Ishikawa (cell line): ENCODE measurements at regions not wholly inside any gene's neighbourhood (a gene's known extent, or its start where the extent isn't known, plus 50 kb on each side); places are given as distances from the start of the nearest gene placed in this dataset.

Experiments used
- CEBPB ChIP-seq: IDR thresholded peaks from 2 replicates; pipeline ENCODE4 v1.6.1; 2012
- CREB1 ChIP-seq: IDR thresholded peaks from 2 replicates; pipeline ENCODE4 v1.6.1; 2012; ENCODE audit warnings: low read depth
- EGR1 ChIP-seq: IDR thresholded peaks from 2 replicates; pipeline ENCODE4 v1.6.1; 2012
- EP300 ChIP-seq: IDR thresholded peaks from 2 replicates; pipeline ENCODE4 v1.6.1; 2012; ENCODE audit warnings: borderline replicate concordance
- FOXM1 ChIP-seq: IDR thresholded peaks from 2 replicates; pipeline ENCODE4 v1.6.1; 2012; ENCODE audit warnings: low read depth, borderline replicate concordance
- NFIC ChIP-seq: IDR thresholded peaks from 2 replicates; pipeline ENCODE4 v1.6.1; 2012
- RAD21 ChIP-seq: IDR thresholded peaks from 2 replicates; pipeline ENCODE4 v1.6.1; 2012; ENCODE audit warnings: low read depth
- TAF1 ChIP-seq: IDR thresholded peaks from 2 replicates; pipeline ENCODE4 v1.6.1; 2012; ENCODE audit warnings: low read depth, mild to moderate bottlenecking
- TCF12 ChIP-seq: IDR thresholded peaks from 2 replicates; pipeline ENCODE4 v1.6.1; 2012; ENCODE audit warnings: low read depth
- TEAD4 ChIP-seq: IDR thresholded peaks from 2 replicates; pipeline ENCODE4 v1.6.1; 2012
- YY1 ChIP-seq: IDR thresholded peaks from 2 replicates; pipeline ENCODE4 v1.6.1; 2012; ENCODE audit warnings: low read depth
- ZBTB7A ChIP-seq: IDR thresholded peaks from 2 replicates; pipeline ENCODE4 v1.6.1; 2012; ENCODE audit warnings: low read depth
- TF ChIP-seq, protein P1 (sequence below): IDR thresholded peaks from 2 replicates; pipeline ENCODE4 v1.6.1; 2012
- TF ChIP-seq, protein P2 (sequence below): IDR thresholded peaks from 2 replicates; pipeline ENCODE4 v1.6.1; 2012; ENCODE audit warnings: low read depth, mild to moderate bottlenecking
- TF ChIP-seq, protein P3 (sequence below): IDR thresholded peaks from 2 replicates; pipeline ENCODE4 v1.6.1; 2012

DNA sequence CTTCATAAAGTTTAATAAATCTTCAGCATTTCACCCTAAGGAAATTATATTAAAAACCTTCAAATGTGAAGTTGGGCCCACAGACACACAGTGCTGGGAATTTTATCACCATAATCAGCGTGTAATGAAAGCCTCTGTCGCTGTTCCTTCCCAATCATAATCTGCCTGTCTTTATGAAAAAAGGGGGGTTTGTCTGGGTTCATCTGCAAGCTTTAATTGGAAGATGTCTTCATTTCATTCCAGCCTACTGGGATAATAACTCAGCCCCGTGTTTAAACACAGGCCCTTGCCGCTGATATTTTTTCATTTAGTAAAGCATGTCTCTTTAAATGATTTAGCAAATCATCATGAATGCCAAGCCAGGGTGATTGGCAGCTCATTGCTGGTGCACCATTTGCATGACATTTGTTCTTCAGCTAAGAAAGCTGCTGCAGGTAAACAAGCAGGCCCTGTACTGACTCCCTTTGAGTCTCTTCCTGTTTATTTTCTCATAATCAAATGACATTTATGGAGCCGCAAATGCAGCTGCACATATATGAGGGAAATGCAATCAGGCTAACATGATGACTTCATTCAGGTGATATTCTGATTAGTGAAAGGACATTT is 362.9 kb upstream of the TLE4 start:
- no peak for TF ChIP-seq TEAD4
- TF ChIP-seq, protein P1, sequence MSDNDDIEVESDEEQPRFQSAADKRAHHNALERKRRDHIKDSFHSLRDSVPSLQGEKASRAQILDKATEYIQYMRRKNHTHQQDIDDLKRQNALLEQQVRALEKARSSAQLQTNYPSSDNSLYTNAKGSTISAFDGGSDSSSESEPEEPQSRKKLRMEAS, result no peak
- no peak for TF ChIP-seq YY1
- no peak for TF ChIP-seq TAF1
- TF ChIP-seq TCF12, result no peak
- TF ChIP-seq EP300, result no peak
- TF ChIP-seq, protein P2, sequence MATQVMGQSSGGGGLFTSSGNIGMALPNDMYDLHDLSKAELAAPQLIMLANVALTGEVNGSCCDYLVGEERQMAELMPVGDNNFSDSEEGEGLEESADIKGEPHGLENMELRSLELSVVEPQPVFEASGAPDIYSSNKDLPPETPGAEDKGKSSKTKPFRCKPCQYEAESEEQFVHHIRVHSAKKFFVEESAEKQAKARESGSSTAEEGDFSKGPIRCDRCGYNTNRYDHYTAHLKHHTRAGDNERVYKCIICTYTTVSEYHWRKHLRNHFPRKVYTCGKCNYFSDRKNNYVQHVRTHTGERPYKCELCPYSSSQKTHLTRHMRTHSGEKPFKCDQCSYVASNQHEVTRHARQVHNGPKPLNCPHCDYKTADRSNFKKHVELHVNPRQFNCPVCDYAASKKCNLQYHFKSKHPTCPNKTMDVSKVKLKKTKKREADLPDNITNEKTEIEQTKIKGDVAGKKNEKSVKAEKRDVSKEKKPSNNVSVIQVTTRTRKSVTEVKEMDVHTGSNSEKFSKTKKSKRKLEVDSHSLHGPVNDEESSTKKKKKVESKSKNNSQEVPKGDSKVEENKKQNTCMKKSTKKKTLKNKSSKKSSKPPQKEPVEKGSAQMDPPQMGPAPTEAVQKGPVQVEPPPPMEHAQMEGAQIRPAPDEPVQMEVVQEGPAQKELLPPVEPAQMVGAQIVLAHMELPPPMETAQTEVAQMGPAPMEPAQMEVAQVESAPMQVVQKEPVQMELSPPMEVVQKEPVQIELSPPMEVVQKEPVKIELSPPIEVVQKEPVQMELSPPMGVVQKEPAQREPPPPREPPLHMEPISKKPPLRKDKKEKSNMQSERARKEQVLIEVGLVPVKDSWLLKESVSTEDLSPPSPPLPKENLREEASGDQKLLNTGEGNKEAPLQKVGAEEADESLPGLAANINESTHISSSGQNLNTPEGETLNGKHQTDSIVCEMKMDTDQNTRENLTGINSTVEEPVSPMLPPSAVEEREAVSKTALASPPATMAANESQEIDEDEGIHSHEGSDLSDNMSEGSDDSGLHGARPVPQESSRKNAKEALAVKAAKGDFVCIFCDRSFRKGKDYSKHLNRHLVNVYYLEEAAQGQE, result no peak

DNA sequence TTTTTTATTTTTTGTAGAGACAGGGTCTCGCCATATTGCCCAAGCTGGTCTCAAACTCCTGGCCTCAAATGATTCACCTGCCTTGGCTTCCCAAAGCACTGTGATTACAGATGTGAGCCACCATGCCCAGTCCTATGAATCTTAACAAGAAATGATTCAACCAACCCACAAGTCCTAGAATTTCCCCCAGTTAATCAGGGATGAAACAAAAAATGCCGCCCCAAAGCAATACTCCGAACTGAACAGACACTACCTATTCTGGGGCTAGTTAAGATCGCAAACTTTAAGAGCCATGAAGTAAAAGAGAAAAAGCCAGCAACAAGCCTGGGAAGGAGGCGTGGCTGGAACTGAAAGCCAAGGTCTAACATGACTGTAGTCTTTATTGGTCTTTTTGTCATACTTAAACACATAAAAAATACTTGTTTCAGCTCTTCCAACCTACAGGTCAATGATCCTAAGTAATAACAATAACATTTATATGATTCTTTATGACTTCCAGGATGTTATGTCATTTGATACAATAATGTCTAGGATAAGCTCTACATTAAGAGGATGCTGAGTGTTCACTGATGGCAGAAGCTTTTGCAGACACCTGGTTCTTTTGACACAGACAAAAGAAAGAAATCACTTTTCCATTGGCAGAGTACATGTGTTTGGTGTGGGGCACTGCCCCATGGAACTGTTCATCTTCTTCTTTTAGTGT is 361.1 kb upstream of the TLE4 start:
- no peak for TF ChIP-seq TAF1
- TF ChIP-seq TCF12, result no peak
- TF ChIP-seq FOXM1, result no peak
- TF ChIP-seq CREB1, result no peak
- TF ChIP-seq TEAD4, result no peak
- no peak for TF ChIP-seq YY1
- no peak for TF ChIP-seq CEBPB
- TF ChIP-seq, protein P1, result no peak
- no peak for TF ChIP-seq EGR1
- TF ChIP-seq, protein P3, sequence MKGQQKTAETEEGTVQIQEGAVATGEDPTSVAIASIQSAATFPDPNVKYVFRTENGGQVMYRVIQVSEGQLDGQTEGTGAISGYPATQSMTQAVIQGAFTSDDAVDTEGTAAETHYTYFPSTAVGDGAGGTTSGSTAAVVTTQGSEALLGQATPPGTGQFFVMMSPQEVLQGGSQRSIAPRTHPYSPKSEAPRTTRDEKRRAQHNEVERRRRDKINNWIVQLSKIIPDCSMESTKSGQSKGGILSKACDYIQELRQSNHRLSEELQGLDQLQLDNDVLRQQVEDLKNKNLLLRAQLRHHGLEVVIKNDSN, result no peak
- no peak for TF ChIP-seq RAD21
- no peak for TF ChIP-seq ZBTB7A
- TF ChIP-seq, protein P2, result no peak
- no peak for TF ChIP-seq EP300
- no peak for TF ChIP-seq NFIC

DNA sequence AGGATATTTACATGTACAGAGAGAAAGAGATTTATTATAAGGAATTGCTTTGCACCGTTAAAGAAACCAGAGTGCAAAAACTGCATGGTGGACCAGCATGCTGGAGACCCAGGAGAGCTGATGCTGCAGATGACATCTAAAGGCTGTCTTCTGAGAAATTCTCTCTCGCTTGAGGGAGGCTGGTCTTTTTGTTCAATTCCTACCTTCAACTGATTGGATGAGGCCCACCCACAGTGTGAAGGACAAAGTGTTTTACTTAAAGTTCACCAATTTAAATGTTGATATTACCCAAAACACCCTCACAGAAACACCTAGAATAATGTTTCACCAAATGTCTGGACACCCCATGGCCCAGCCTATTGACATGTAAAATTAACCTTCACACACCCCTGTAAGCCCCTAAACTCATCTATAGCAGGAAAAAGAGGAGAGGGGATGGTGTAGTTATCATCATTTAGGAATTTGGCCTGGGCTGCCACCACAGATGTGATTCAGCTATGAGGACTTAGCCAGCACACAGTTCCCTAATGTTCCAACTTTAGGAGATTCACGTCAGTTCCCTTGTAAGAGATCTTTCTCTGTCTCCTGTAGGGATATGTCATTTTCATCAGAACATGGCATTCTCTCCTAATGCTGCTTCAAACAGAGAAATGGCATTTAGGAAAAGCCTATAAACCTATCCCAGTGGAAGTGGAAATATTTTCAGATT is 358.2 kb upstream of the TLE4 start:
- TF ChIP-seq RAD21 (no peak), YY1 (no peak), TCF12 (no peak), TAF1 (no peak), EGR1 (no peak), NFIC (no peak), EP300 (no peak), ZBTB7A (no peak), CEBPB (no peak), CREB1 (no peak), TEAD4 (no peak), FOXM1 (no peak)
- TF ChIP-seq, protein P1, result no peak
- TF ChIP-seq, protein P2, result no peak

DNA sequence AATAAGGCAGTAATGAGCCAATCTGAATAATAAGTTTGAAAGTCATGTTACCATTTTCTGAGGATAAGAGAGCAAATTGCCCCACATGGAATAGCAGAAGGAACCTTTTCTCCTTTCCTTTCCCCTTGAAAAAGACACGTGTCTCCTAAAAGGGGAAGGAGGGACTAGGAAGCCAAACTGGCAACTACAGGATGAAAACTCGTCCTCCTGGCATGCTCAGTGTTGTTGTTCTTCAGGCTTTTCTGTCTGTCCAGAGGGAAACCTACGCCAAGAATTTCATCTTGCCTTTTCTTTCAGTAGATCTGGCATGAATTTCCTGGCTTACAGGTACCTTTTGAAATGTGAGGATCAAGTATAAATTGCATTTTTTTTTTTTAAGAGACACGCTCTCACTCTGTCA is 355.9 kb upstream of the TLE4 start:
- TF ChIP-seq ZBTB7A (no peak), EGR1 (no peak), TCF12 (no peak), CEBPB (no peak), RAD21 (no peak), YY1 (no peak), FOXM1 (no peak), TAF1 (no peak), NFIC (no peak), EP300 (no peak), TEAD4 (no peak), CREB1 (no peak)
- TF ChIP-seq, protein P2, result no peak
- TF ChIP-seq, protein P1, result no peak
